H1 (cell line): ENCODE measurements at regions not wholly inside any gene's neighbourhood (a gene's known extent, or its start where the extent isn't known, plus 50 kb on each side); places are given as distances from the start of the nearest gene placed in this dataset.

Experiments
- BACH1 ChIP-seq: IDR thresholded peaks from 2 replicates; pipeline ENCODE4 v1.6.1; 2012; ENCODE audit warnings: low read length, improper control_type of control experiment
- NANOG ChIP-seq: IDR thresholded peaks from 2 replicates; pipeline ENCODE4 v1.6.1; 2011; ENCODE audit warnings: low read length, low read depth, mild to moderate bottlenecking, inconsistent platforms; ENCODE audit not compliant: insufficient read depth, poor library complexity, severe bottlenecking
- RFX5 ChIP-seq: IDR thresholded peaks from 2 replicates; pipeline ENCODE4 v1.6.1; 2011; ENCODE audit warnings: low read depth, low read length, improper control_type of control experiment, borderline replicate concordance
- RNF2 ChIP-seq: fragments of 200-900, 300-1000 bp; sonication (generic); IDR thresholded peaks from 2 replicates; pipeline ENCODE4 v1.7.1; 2016; ENCODE audit warnings: borderline replicate concordance, low read depth, mild to moderate bottlenecking, antibody characterized with exemption, low read length; ENCODE audit not compliant: poor library complexity, severe bottlenecking; ENCODE audit errors: missing control alignments
- RXRA ChIP-seq: IDR thresholded peaks from 2 replicates; pipeline ENCODE4 v1.6.1; 2011; ENCODE audit warnings: low read depth, mild to moderate bottlenecking, low read length, moderate library complexity; ENCODE audit not compliant: insufficient read depth
- SUZ12 ChIP-seq: fragments of 200-600 bp; sonication (generic); IDR thresholded peaks from 2 replicates; pipeline ENCODE4 v1.6.1; 2012; ENCODE audit warnings: mild to moderate bottlenecking, inconsistent platforms, low read length, moderate library complexity, mixed read lengths
- TF ChIP-seq, protein P1 (sequence below): IDR thresholded peaks from 2 replicates; pipeline ENCODE4 v1.6.1; 2012; ENCODE audit warnings: low read length, inconsistent platforms

- TF ChIP-seq, protein P1, sequence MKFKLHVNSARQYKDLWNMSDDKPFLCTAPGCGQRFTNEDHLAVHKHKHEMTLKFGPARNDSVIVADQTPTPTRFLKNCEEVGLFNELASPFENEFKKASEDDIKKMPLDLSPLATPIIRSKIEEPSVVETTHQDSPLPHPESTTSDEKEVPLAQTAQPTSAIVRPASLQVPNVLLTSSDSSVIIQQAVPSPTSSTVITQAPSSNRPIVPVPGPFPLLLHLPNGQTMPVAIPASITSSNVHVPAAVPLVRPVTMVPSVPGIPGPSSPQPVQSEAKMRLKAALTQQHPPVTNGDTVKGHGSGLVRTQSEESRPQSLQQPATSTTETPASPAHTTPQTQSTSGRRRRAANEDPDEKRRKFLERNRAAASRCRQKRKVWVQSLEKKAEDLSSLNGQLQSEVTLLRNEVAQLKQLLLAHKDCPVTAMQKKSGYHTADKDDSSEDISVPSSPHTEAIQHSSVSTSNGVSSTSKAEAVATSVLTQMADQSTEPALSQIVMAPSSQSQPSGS: no peak
- no peak for TF ChIP-seq SUZ12
- no peak for TF ChIP-seq RNF2
- no peak for TF ChIP-seq NANOG
- TF ChIP-seq RFX5: no peak
- TF ChIP-seq RXRA: no peak
- no peak for TF ChIP-seq BACH1
- TF ChIP-seq, all 59 proteins: peak for 0
Measured at GRCh38 chr3:132378-132777, 64.2 kb upstream of the CHL1 start (continued).
